Astrocyte (in vitro differentiated cells and primary cell): ENCODE measurements at regions not wholly inside any gene's neighbourhood (a gene's known extent, or its start where the extent isn't known, plus 50 kb on each side); places are given as distances from the start of the nearest gene placed in this dataset.

Experiments used
- DNase-seq: peaks from one replicate; pipeline ENCODE4 v3.0.0-alpha.2; 2010; ENCODE audit warnings: low read depth
- FAIRE-seq: peaks from 2 replicates; lab custom pipeline; 2011; peaks lifted over from hg19 to GRCh38; lab: Jason Lieb, UNC
- H2AFZ ChIP-seq: 2 replicates; pipeline ENCODE4 v1.6.0; 2012; ENCODE audit warnings: low read depth, low read length, inconsistent platforms
- H3K27ac ChIP-seq: 2 replicates; pipeline ENCODE4 v1.5.1; 2011; ENCODE audit warnings: low read depth, low read length, inconsistent platforms
- H3K27me3 ChIP-seq: 2 replicates; pipeline ENCODE4 v1.6.0; 2011; ENCODE audit warnings: low read length, inconsistent platforms; ENCODE audit not compliant: insufficient read depth
- H3K36me3 ChIP-seq: 2 replicates; pipeline ENCODE4 v1.5.1; 2011; ENCODE audit warnings: low read length, inconsistent platforms; ENCODE audit not compliant: insufficient read depth
- H3K4me1 ChIP-seq: 2 replicates; pipeline ENCODE4 v1.5.1; 2011; ENCODE audit warnings: low read length, inconsistent platforms; ENCODE audit not compliant: insufficient read depth
- H3K4me2 ChIP-seq: 2 replicates; pipeline ENCODE4 v1.6.0; 2012; ENCODE audit warnings: low read length, inconsistent platforms
- H3K4me3 ChIP-seq: 2 replicates; pipeline ENCODE4 v1.5.1; 2011; ENCODE audit warnings: low read depth, mild to moderate bottlenecking, low read length, inconsistent platforms; ENCODE audit not compliant: insufficient read depth
- H3K79me2 ChIP-seq: 2 replicates; pipeline ENCODE4 v1.6.0; 2012; ENCODE audit warnings: mild to moderate bottlenecking, low read length, inconsistent platforms; ENCODE audit not compliant: insufficient read depth
- H3K9ac ChIP-seq: 2 replicates; pipeline ENCODE4 v1.6.0; 2012; ENCODE audit warnings: mild to moderate bottlenecking, low read length, inconsistent platforms
- H3K9me3 ChIP-seq: 2 replicates; pipeline ENCODE4 v1.5.1; 2012; ENCODE audit warnings: low read depth, mild to moderate bottlenecking, low read length, inconsistent platforms; ENCODE audit not compliant: insufficient read depth
- H4K20me1 ChIP-seq: 2 replicates; pipeline ENCODE4 v1.6.0; 2012; ENCODE audit warnings: low read length, inconsistent platforms; ENCODE audit not compliant: insufficient read depth
- H3K27ac Mint-ChIP-seq: one replicate; pipeline ENCODE4 v1.8.0; 2021; ENCODE audit warnings: mild to moderate bottlenecking, mixed read lengths; ENCODE audit not compliant: unreplicated experiment
- H3K27me3 Mint-ChIP-seq: one replicate; pipeline ENCODE4 v1.8.0; 2021; ENCODE audit warnings: low read depth, mixed read lengths; ENCODE audit not compliant: unreplicated experiment
- H3K36me3 Mint-ChIP-seq: one replicate; pipeline ENCODE4 v1.8.0; 2021; ENCODE audit warnings: low read depth, mixed read lengths; ENCODE audit not compliant: unreplicated experiment
- H3K4me1 Mint-ChIP-seq: one replicate; pipeline ENCODE4 v1.8.0; 2021; ENCODE audit warnings: low read depth, mixed read lengths; ENCODE audit not compliant: unreplicated experiment
- H3K4me3 Mint-ChIP-seq: one replicate; pipeline ENCODE4 v1.8.0; 2021; ENCODE audit warnings: mild to moderate bottlenecking, moderate library complexity, mixed read lengths; ENCODE audit not compliant: unreplicated experiment
- H3K9me3 Mint-ChIP-seq: one replicate; pipeline ENCODE4 v1.8.0; 2021; ENCODE audit warnings: mild to moderate bottlenecking, mixed read lengths; ENCODE audit not compliant: unreplicated experiment
- CTCF ChIP-seq: IDR thresholded peaks from 2 replicates; pipeline ENCODE4 v1.5.1; 2011; ENCODE audit warnings: low read depth, mild to moderate bottlenecking, inconsistent platforms, low read length, moderate library complexity; ENCODE audit not compliant: insufficient read depth
- EZH2 ChIP-seq: IDR thresholded peaks from 2 replicates; pipeline ENCODE4 v1.6.1; 2012; ENCODE audit warnings: mild to moderate bottlenecking, low read length, inconsistent platforms; ENCODE audit not compliant: insufficient read depth

GRCh38 chr9:12424243-12424642 is 268.9 kb upstream of the TYRP1 start:
- Histone ChIP-seq H3K4me3 (no peak overlapping the region), H3K79me2 (no peaks in the 10 kb centered on the region), H3K4me2 (no peak overlapping the region), H3K9ac (no peak overlapping the region), H4K20me1 (no peaks in the 10 kb centered on the region), H3K27me3 (no peaks in the 10 kb centered on the region), H3K27ac (no peak overlapping the region), H3K4me1 (no peaks in the 10 kb centered on the region), H3K36me3 (no peaks in the 10 kb centered on the region), H2AFZ (no peak overlapping the region), H3K9me3 (no peaks in the 10 kb centered on the region)
- Mint-ChIP-seq H3K4me3 (no peak overlapping the region), H3K9me3 (no peaks in the 10 kb centered on the region), H3K27me3 (no peaks in the 10 kb centered on the region), H3K4me1 (no peaks in the 10 kb centered on the region), H3K36me3 (no peaks in the 10 kb centered on the region), H3K27ac (no peak overlapping the region)
- FAIRE-seq (no peak), DNase-seq (no peak)
- no peak for TF ChIP-seq CTCF
- TF ChIP-seq EZH2: no peak

- no peak overlapping the region for H3K27ac Mint-ChIP-seq
Observed at GRCh38 chr9:12425878-12426864, 267.0 kb upstream of the TYRP1 start.

More at GRCh38 chr9:12425878-12426864, 267.0 kb upstream of the TYRP1 start:
- no peaks in the 10 kb centered on the region for H3K4me1 ChIP-seq
- Mint-ChIP-seq H3K4me1 (no peaks in the 10 kb centered on the region), H3K9me3 (no peaks in the 10 kb centered on the region), H3K4me3 (no peak overlapping the region), H3K27me3 (no peaks in the 10 kb centered on the region), H3K36me3 (no peaks in the 10 kb centered on the region)
- DNase-seq (no peak), FAIRE-seq (no peak)
- no peaks in the 10 kb centered on the region for H3K79me2 ChIP-seq
- H3K9ac ChIP-seq: no peak overlapping the region
- H3K36me3 ChIP-seq: no peaks in the 10 kb centered on the region
- H3K27me3 ChIP-seq: no peaks in the 10 kb centered on the region
- no peak overlapping the region for H3K4me2 ChIP-seq
- no peak overlapping the region for H2AFZ ChIP-seq
- TF ChIP-seq EZH2 (no peak), CTCF (no peak)
- H3K9me3 ChIP-seq: no peaks in the 10 kb centered on the region
- no peak overlapping the region for H3K27ac ChIP-seq
- H3K4me3 ChIP-seq: no peak overlapping the region
- no peaks in the 10 kb centered on the region for H4K20me1 ChIP-seq
